Endometrium (tissue), 2 donors: ENCODE measurements at regions not wholly inside any gene's neighbourhood (a gene's known extent, or its start where the extent isn't known, plus 50 kb on each side); places are given as distances from the start of the nearest gene placed in this dataset.

Source experiments
- FAIRE-seq: peaks from 2 replicates; lab custom pipeline; 2012; peaks lifted over from hg19 to GRCh38; lab: Jason Lieb, UNC
- donor health status: control.
- donor health status: control.

DNA sequence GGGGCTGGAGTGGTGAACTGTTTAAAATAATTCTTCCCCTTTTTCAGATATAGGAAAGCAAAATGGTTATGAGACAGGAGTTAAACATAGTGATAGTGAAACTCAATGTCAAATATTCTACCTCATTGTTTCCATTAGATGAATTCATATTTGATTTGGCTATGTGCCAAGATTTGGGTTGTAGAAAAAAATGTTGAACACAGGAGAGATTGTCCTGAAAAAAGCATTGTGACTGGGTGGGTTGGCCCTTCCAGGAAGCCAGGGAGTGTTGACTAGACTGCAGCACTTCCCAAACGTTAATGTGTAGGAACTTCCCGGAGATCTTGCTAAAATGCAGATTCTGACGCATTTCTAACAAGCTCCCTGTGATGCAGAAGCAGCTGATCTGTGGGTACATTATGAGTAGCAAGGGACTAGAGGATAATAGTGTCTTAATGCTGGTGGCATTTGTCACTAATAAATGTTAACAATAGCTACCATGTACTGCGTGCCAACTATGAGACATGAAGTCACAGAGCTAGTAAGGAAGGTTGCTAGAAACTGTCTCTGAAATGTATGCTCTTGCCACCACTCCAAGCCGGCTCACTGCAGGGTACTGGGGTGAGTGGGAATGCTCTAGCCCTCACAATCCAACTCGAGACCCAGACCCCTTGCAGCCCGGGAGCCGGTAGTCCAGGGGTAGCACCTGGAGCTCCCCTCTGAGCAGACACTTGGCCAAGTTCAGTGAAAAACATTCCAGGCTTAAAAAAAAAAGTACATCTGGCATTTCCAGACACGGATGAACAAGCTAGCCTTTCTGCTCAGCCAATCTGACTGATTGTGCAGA, 120.6 kb downstream of the CD47 start:
- FAIRE-seq = no peak

DNA sequence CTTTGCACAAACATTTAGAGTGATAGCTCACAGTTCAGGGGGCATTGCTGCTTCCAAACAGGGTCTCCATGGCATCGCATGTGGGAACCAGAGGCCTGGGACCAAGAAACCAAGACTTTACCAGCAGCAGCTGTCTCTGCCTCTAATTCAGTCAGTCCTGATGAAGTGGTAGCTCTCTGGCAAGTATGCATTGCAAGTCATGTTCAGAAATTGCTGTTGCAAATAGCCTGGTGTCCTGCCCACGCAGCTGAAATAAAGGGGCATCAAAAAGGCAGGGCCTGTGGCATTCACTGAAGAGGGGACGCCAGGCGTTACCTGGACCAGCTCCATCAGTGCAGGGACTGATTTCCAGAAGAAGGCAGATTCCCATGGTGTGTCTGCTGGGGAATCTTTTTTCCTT, 121.3 kb downstream of the CD47 start:
- FAIRE-seq = no peak

DNA sequence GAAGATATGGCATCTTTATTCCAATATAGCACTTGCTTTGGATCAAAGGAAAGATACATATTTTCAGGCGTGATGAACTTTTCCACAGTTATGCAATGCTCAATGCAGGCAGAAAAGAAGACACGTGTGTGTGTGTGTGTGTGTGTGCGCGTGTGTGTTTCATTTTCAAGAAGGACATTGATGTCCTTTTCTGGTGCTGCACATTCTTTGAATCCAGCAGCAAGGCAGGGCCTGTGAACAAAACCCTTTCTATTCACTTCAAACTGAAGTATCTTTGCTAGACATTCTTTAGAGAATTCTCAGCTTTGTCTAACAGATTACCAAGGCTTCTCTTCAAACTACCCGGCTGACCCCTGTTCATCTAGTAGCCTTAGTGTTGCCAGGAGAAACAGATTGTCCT, 124.6 kb downstream of the CD47 start:
- no peak for FAIRE-seq

DNA sequence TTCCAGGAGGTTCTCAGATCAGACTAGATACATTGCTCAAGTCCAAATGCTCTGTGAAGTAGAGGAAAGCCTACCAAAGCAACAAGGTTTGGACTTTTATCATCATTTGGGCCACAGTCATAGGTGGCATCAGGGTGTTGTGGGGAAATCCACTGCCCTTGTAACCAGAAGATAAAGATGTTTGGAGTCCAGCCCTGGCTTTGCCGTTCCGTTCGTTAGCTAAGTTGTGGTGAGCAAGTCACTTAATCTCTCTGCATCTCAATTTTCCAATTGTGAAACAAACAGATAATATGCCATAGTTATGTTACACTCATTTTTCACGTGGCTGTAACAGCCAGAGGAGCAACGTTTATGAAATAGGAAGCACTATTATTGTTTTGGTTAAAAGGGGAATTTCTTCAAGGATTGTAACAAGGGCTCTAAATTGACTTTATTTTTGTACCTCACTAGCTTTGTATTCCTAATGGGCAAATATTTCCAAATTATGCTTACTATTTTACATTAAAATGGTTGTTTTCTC, 125.6 kb downstream of the CD47 start:
- no peak for FAIRE-seq

DNA sequence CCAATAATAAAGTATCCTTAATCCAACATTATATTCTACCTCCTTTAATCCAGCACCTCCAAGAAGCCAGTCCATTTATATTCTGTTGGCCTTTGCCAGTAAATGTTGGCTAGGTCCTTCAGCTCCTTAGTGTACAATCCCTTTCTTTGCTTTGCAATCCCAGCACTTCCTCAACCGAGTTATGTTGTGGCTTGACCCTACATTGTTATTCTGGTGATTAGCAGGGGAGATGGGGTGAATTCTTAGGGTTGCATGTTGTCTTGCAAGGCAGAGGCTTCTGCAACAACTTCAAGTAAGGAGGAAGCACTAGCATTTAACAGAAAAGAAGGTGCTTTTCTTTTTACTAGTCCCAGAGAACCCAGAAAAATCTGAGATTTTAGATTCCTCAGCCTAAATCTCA, 127.2 kb downstream of the CD47 start:
- FAIRE-seq = no peak

DNA sequence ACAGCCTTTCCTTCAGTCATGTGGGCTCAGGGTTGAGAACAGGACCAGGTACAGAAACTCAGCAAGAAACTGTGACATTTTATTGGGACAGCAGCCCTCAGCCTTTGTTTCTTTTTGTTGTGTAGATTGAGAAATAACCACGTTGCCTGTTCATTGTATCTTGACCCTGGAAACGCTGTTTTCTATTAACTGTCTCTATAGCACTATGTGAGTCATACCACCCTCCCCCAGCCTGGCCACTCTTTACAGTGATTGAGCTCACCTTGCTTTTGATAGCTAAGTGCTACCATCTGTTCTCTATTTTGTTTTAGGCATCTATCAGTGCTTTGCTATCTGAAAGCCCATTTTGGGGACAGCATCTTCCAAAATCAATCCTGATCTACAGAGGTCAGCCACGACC, 127.9 kb downstream of the CD47 start:
- no peak for FAIRE-seq

DNA sequence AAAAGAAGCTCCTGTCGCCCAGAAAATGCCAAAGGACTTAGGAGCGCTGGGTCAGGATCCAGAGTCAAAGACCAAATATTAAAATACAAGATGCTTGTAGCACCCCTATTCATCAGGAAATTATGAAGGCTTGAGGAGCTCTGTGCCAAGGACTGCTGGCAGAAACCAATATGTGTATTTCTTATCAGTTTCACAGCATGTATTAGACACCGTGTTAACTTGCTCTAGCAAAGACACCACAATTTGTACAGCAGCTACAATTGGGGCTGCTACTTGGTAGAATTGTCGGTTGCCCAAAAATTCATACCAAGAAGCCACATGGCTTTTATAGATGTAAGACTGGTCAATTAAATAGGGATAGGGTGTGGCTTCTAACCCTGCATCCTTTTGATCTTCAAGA, 128.8 kb downstream of the CD47 start:
- no peak for FAIRE-seq

DNA sequence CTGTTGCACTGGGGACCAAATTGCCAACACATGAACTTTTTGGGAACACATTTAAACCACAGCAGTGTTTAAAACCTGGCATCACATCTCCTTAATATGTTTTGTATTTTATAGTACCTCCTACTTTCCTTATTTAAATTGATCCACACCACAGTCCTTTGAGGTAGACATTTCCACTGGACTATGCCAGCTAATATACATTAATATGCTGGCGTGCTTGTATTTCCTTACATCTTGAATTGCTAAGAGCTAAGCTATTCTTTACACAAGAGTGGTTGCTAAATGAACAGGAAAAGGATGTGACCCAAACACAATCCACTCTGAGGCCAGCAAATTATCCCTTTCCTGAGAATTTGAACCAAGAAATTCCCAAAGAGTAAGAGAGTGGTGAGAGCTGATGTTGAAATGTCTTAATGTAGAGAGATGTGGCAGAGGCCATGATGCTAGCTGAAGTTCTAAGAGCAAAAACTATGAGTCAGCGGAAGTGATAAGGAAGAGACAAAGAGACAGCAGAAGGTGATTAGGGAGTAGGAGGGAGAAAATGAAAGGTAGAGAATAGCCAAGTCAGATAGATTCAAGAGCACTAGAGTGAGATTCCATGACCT, 131.2 kb downstream of the CD47 start:
- FAIRE-seq = no peak

DNA sequence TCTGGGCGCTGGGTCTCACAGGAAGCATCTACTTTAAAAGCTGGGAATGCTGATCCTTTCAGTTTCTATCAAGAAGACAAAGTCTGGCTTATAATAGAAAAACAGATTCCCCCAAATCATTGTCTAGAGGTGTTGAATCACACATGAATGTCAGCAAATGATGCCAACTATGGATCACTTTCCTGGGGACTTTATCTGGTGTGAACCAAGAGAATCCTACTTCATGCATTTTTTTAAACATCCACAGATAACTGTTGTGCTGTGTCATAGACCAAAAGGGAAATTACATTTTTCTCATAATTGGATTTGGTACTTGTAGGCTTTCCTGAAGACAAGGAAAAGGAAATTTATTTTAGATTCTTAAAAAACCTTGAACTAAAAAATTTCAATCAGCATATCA, 132.7 kb downstream of the CD47 start:
- no peak for FAIRE-seq

DNA sequence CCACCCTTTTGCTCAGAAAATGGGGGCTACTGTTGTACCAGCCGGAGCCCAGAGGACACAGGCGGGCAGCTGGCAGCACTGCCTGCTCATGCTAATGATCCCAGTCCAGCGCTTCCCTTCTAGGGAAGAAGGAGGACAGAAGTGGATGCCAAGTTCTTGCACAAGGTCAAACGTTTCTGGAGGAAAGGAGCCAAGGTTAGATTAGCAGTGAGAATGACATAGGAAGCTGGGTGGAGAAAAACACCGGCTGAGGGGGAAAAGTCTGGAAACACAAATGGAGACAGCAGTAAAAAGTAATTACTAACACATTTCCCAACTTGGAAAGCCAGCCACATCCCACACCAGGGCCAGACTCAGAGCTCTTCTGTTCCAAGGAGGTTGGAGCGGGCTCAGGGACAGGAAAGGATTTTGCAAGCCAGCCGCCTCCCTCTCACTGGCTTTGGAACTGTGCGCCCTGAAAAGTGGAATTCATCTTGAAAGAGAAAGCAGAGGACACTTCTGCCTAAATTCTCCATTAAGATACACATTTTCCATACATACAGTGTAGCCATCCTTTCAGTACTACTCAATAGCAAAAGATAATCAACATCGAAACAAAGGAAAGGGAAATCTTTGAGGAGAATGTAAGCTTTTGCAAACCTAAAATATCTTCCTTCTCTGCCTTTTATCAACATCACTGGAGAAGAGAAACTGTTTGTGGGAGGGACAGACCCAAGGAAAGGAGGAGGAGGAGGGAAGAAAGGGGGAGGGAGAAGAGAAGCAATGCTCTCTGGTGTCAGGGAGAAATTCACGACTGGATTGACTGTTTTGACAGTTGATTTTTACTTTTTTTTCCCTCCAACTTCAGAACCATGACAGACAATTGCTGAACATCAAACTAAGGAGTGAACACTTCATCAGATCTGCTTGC, 133.6 kb downstream of the CD47 start:
- FAIRE-seq = peak; percentile 96

DNA sequence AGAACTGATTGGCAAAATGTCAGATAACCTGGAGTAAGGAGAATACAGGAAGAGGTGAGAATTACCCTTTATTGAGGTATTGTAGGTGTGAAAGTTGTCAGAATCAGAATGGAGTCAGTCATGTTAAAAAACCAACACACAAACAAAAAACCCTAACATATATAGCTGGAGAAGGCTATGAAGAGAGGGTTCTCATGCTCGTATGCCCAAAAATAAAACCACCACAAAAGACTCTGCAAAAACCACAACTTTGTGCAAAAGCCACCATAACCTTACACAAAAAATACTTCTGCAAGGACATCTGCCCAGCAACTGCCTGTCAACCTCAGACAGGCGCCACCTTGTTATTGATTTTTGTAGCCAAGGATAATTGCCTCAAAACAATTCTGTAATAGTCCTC, 136.0 kb downstream of the CD47 start:
- no peak for FAIRE-seq

DNA sequence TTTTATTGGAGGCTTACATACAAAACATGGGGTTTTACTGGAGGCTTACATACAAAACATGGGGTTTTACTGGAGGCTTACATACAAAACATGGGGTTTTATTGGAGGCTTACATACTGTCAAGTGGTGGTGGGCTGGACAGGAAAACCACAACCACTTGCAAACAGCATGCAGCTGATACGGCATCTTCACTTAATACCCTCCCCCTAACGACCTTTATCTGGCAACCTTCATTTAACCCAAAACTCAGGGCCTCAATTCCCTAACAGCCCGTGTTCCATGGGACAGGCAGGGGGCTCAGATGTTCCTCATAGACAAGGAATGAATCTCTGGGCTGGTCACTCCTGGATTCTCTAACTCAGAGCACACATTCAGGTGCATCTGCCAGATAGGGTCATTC, 137.1 kb downstream of the CD47 start:
- FAIRE-seq = no peak

DNA sequence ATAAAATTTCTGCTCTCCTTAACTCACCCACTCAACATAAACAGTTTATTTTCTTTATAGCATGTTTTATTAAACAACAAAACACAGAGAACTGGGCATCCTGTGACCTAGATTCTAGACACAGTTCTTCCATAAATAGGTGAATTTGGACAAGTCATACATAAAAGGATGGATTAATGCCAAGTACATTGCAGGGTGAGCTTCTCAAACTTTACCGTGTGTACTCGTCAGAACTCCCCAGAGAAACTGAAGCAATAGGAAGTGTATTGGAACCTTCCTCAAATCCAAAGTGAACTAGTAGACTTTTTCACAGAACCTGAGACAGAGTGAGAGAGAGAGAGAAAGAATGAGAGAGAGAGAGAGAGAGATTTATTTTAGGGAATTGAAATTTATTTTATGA, 139.7 kb downstream of the CD47 start:
- FAIRE-seq = no peak

DNA sequence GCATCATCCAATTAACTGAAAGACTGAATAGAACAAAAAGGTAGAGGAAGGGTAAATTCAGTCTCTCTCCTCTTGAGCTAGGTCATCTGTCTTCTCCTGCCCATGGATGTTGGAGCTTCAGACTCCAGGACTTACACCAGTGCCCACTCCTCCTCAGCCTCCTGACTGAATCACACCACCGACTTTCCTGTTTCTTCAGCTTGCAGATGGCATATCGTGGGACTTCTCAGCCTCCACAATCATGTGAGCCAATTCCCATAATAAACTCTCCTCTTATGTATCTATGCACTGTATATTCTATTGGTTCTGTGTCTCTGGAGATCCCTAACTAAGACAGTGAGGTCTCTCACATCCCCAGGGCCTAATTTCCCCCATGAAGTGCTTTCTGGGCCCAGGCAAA, 140.4 kb downstream of the CD47 start:
- no peak for FAIRE-seq

DNA sequence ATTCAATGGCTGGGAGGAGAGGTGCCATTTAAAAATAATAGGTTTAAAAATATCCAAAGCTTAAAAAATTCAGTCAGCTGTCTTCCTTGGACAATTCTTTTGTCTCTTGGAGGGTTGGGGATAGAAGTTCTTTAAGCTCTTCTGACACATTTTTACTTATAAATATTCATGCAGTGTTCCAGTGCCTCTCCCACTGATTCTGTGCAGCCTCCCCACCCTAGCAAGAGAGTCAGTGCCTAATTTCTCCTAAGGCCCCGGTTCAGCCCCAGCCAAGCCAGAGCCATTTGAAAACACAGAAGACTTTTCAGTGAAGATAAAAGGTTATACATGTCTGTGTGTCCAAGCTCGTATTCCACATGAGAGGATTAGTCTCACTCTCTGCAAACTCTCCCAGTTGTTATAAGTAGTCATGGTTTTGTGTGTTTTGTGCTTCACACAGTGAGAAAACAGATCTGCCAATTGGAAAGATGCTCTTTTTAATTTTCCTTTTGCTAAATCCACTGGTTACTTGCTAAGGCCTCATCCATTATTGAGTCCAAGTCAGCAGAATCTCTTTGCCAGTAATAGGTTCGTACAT, 141.3 kb downstream of the CD47 start:
- FAIRE-seq = no peak

DNA sequence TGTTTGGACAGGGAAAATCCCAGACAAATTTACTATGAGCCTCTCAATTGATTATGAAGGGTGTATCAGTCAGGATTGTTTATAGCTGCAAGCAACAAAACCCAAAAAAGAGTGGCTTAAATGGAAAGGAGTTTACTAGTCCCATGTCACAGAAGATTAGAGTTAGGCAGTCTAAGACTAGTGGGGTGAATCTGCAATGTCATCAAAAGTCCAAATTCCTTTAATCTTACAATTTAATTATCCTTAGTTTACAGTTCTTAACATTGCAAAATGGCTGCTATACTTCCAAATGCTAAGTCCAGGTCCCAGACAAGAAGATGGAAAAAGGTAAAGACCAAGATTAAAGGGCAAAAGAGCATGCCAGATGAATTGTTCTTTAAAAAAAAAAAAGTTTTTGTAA, 143.6 kb downstream of the CD47 start:
- FAIRE-seq = no peak

DNA sequence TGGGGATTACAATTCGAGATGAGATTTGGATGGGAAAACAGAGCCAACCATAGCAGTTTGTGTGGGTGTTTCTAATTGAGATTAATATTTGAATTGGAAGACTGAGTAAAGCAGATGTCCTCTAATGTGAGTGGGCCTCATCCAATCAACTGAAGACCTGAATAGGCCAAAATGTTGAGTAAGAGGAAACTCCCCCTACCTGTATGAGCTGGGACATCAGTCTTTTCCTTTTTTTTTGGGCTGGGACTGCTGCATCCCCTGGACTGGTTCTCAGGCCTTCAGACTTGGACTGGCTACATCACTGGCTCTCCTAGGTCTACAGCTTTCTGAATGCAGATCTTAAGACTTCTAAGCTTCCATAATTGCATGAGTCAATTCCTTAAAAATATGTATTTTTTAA, 144.1 kb downstream of the CD47 start:
- FAIRE-seq = no peak

DNA sequence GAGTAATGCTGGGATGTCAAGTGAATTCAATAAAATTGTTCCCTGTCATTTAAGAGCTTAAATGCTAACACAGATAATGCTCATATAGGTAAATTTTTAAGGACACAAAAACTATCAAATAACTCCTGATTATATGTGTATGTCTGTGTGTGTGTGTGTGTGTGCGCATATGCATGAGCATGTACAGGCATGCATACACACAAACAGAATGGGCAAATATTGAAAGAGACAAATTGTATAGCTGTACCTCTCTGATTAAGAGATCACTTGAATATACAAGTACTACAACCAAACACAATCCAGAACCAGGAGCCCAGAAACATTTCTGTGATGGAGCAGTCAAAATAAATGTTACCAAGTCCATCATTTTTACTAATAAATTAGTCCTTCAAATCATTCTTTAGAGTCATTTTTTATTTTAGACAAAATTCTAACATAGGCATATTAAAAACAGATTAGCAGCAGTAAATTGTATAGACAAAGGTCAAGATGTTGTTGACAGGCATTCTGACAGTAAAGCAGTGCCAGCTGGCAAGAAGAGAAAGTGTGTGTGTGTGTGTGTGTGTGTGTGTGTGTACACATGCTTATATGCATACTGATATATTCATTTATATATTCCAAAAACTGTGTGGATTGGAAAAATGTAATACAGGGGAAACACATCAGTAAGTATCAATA, 145.3 kb downstream of the CD47 start:
- no peak for FAIRE-seq

DNA sequence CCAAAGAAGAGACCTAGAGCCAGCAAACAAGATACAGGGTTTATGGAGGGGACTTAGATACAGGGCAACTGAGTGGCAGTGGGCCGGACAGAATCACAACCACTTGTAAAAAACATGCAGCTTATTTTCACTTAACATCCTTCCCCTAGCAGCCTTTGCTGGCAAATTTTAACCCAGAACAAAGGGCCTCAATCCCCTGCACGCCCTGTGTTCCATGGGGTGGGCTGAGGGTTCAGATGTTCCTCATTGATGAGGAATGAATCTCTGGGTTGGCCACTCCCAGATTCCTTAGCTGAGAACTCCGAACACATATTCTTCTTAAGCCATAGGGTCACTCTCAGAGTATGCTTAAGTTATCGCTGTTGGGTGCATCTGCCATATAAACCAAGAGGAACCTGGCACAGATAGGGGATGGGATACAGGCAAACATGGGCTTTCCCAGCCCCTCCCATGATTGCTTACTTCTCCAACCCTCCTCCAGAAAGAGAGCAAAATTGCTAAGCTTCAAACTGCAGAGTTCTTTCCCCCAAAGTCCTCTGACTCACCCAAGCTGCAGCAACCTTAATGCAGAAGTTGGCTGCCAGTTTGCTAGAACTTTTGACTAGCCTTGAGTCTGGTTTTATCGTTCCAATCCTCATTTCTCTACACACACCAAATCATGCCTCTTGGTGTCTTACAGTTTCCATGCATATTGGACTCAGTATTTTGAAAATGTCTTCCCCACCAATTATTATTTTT, 146.9 kb downstream of the CD47 start:
- FAIRE-seq = no peak

DNA sequence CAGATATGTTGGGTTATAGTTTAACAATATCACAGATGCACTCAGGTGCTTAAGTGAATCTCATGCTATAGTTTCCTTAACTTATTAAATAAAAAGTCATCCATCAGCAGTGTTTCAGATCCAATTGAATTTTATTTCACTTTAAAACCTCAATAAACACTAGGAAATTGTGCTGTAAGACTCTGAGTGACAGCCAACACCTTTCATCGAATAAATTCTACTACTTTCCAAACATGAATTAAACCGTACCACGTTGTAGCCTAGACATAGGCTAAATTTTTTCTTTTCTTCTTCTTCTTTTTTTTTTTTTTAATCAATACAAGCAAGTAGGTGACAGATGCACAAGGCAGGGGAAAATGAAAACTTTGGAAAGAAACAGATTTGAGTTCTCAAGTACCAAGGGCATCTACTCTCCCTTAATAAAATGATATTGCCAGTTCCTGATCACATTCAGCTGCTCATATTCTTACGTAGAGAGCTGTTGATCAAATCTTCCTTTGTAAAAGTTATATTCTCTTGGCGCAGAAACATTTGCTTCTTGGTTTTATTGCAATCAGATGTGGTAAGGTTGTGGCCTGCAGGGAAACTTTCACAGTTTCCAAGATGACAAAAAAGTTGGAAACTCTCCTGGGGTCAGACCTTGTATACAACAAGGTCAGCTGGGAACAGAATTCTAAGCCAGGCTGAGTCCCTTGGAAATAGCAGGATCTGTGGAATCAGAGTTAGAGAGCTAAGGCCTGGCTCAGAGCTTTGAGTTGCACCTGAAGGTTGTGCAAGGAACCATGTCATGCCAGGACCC, 147.7 kb downstream of the CD47 start:
- no peak for FAIRE-seq
